PC-3 (cell line): ENCODE measurements at regions not wholly inside any gene's neighbourhood (a gene's known extent, or its start where the extent isn't known, plus 50 kb on each side); places are given as distances from the start of the nearest gene placed in this dataset.
"Not testable (repeated sequence)": the region's sequence is repeated elsewhere in the genome, so short reads cannot be mapped to it uniquely, and the experiment has no call there.

Experiments used
- EZH2 ChIP-seq: fragments of 300-600 bp; sonication (generic); IDR thresholded peaks from one replicate; pipeline ENCODE4 v1.6.1; 2017; ENCODE audit warnings: antibody characterized with exemption, mild to moderate bottlenecking, low read length; ENCODE audit not compliant: unreplicated experiment
- EZH2phosphoT487 ChIP-seq: fragments of 300-600 bp; sonication (generic); IDR thresholded peaks from 2 replicates; pipeline ENCODE4 v1.6.1; 2018; ENCODE audit warnings: mild to moderate bottlenecking, antibody characterized with exemption, low read length, borderline replicate concordance
- TF ChIP-seq, protein P1 (sequence below): fragments of 300-600 bp; sonication (generic); conservative IDR thresholded peaks from 2 replicates; pipeline ENCODE4 v1.5.1; 2017; ENCODE audit warnings: antibody characterized with exemption, low read depth, mild to moderate bottlenecking, low read length

DNA sequence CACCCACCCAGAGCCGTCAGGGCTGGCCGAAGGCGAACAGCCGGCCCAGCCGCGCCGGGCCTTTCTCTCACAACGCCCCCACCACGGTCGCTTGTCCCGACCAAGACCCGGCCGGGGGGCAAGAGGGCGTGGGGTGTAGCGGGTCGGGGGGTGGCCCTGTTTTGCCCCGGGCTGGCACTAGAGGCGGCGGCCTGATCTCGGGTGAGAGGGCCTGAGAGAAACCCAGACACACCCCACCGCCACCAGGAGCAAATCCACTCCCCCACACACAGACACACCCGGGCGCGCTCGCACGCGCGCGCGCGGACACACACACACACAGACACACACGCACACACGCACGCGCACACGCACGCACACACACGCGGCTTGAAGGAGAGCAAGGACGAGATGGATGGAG lies 100.0 kb upstream of the RHOU start:
- not testable (repeated sequence) for TF ChIP-seq EZH2, EZH2phosphoT487
- TF ChIP-seq, protein P1, sequence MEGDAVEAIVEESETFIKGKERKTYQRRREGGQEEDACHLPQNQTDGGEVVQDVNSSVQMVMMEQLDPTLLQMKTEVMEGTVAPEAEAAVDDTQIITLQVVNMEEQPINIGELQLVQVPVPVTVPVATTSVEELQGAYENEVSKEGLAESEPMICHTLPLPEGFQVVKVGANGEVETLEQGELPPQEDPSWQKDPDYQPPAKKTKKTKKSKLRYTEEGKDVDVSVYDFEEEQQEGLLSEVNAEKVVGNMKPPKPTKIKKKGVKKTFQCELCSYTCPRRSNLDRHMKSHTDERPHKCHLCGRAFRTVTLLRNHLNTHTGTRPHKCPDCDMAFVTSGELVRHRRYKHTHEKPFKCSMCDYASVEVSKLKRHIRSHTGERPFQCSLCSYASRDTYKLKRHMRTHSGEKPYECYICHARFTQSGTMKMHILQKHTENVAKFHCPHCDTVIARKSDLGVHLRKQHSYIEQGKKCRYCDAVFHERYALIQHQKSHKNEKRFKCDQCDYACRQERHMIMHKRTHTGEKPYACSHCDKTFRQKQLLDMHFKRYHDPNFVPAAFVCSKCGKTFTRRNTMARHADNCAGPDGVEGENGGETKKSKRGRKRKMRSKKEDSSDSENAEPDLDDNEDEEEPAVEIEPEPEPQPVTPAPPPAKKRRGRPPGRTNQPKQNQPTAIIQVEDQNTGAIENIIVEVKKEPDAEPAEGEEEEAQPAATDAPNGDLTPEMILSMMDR = not testable (repeated sequence)
